ENCODE measurements at regions not wholly inside any gene's neighbourhood (a gene's known extent, or its start where the extent isn't known, plus 50 kb on each side); places are given as distances from the start of the nearest gene placed in this dataset.

DNA sequence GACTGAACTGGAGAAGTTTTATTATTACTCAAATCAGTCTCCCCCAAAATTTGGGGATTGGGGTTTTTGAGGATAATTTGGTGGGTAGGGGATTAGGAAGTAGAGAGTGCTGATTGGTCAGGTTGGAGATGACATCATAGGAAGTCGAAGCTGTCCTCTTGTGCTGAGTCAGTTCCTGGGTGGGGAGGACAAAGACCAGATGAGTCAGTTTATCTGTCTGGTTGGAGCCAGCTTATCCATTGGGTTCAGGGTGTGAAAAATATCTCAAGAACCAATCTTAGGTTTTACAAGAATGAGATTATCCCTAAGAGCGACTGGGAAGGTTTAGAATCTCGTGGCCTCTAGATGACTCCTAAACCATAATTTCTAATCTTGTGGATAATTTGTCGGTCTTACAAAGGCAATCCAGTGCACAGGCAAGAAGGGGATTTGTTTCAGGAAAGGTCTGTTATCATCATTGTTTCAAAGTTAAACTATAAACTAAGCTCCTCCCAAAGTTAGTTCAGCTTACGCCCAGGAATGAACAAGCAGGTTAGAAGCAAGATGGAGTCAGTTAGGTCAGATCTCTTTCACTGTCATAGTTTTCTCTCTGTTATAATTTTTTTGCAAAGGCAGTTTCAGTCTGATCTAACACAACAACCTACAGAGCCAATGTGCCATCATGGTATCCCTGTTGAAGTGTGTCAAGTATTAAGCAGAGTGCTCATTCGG is 274.5 kb downstream of the SLC7A11 start:
- no peak overlapping the region for H3K4me3 ChIP-seq (replicated peaks; ENCODE audit: low read depth, low read length)
- TF ChIP-seq, protein P1, sequence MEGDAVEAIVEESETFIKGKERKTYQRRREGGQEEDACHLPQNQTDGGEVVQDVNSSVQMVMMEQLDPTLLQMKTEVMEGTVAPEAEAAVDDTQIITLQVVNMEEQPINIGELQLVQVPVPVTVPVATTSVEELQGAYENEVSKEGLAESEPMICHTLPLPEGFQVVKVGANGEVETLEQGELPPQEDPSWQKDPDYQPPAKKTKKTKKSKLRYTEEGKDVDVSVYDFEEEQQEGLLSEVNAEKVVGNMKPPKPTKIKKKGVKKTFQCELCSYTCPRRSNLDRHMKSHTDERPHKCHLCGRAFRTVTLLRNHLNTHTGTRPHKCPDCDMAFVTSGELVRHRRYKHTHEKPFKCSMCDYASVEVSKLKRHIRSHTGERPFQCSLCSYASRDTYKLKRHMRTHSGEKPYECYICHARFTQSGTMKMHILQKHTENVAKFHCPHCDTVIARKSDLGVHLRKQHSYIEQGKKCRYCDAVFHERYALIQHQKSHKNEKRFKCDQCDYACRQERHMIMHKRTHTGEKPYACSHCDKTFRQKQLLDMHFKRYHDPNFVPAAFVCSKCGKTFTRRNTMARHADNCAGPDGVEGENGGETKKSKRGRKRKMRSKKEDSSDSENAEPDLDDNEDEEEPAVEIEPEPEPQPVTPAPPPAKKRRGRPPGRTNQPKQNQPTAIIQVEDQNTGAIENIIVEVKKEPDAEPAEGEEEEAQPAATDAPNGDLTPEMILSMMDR (IDR thresholded peaks at IDR 0.05; ENCODE audit: low read depth, low read length, missing control alignments) = no peak
- DNase-seq (ENCODE audit: extremely low read depth, low read depth) = no peak

DNA sequence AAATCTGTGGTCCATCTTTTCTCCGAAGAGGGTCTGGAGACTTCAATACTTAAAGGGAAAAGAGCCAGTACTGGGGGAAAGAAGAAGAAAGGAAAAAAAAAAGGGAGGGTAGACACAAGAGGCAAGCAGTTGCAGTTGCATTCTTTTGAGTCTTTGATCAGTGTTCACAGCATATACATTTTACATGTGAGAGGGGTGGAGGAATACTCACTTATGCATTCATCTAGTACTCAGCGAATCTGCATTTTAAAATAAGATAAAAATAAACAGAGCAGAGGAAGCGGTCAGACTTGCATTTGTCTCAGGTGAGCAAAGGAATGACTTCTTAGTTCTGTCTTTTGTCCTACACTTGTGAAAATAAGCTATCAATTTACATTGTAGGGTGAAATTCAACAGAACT is 275.6 kb downstream of the SLC7A11 start:
- no peak for DNase-seq (ENCODE audit: extremely low read depth, low read depth)
- no peak overlapping the region for H3K4me3 ChIP-seq (replicated peaks; ENCODE audit: low read depth, low read length)
- TF ChIP-seq, protein P1 (IDR thresholded peaks at IDR 0.05; ENCODE audit: low read depth, low read length, missing control alignments) = no peak

DNA sequence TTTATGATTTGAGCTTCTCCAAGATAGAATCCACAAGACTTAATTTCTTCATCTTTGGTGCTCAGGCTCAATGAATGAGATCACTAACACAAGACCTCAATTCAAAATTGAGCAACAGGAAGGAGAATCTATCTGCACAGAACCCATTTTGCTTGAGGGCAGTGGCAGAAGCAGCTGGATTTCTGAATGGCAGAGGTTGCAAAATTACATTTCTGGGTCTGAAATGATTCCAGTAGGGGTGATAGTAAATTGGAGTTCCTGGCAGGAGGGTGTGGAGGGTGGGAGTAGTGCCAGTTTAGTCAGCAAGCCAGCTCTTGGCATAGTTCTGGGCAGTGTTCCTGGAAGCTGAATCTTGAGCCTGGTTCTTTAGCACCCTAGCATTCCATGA is 281.1 kb downstream of the SLC7A11 start:
- TF ChIP-seq, protein P1 (IDR thresholded peaks at IDR 0.05; ENCODE audit: low read depth, low read length, missing control alignments) = no peak
- H3K4me3 ChIP-seq (replicated peaks; ENCODE audit: low read depth, low read length) = no peak overlapping the region
- no peak for DNase-seq (ENCODE audit: extremely low read depth, low read depth)

DNA sequence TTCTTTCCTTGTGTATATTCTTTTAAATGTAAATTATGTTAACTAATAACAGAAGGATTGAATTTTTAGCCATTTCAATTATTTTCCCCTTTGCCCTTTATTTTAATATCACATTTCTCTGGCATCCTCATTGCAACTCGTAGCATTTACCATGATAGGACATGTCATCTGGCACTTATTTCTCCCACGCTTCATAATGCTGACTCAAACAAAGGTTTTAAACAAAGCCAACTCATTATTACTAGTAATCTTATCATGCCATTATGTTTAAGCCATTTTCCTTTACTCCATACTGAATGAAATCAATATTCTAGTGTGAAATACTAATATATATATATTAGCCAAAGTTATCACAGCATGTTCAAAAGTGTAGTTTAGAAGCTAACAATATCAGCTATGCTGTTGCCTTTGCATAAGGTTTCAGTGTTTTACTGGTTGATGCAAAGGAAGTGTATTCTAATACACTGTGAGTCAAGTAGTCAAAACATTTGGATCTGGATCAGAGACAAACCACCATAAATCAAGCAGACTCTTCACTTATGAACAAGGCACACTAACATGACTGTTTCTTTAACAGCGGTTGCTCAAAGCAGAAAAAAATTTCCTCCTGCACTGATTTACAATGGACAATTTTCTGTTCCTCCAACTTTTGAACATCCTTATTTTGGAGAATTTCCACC is 281.6 kb downstream of the SLC7A11 start:
- peak; percentile 33 for DNase-seq (ENCODE audit: extremely low read depth, low read depth)
- no peak overlapping the region for H3K4me3 ChIP-seq (replicated peaks; ENCODE audit: low read depth, low read length)
- TF ChIP-seq, protein P1 (IDR thresholded peaks at IDR 0.05; ENCODE audit: low read depth, low read length, missing control alignments) = no peak

DNA sequence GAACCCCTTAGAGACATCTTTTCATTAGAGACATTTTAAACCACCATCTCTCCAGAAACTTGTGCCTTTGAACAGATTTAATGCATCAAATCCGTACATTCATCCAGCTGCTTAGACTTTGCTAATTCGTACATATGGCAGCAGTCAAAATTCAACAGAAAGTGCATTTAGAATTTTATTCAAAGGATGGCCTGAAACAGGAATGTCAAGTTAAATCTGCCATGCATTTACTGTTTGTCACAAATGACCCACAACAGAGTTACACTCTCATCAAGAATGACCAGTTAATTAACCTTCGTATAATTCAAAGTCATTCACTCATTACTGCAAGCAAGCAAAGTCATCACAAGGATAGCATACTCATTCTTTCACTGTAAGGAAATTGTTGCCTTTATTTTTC is 284.3 kb downstream of the SLC7A11 start:
- TF ChIP-seq, protein P1 (IDR thresholded peaks at IDR 0.05; ENCODE audit: low read depth, low read length, missing control alignments) = no peak
- H3K4me3 ChIP-seq (replicated peaks; ENCODE audit: low read depth, low read length) = no peak overlapping the region
- DNase-seq (ENCODE audit: extremely low read depth, low read depth) = no peak

DNA sequence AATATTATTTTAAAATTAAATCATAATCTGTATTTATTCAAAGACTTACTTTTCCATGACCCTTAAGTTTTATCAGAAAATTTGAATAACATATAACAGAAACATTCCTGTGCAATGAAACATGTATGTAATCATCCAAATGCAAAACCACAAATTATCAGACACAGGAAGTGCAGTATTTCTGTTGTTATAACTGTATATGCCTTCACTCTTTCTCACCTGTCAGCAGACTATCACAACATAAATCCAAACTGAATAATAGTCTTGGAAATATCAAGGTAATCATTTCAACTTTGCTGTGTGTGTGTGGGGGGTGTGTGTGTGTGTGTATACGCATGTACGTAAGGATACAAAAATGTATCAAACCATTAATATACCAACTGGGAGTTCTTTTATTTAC is 285.9 kb downstream of the SLC7A11 start:
- H3K4me3 ChIP-seq (replicated peaks; ENCODE audit: low read depth, low read length) = no peak overlapping the region
- TF ChIP-seq, protein P1 (IDR thresholded peaks at IDR 0.05; ENCODE audit: low read depth, low read length, missing control alignments) = no peak
- no peak for DNase-seq (ENCODE audit: extremely low read depth, low read depth)
